K562 (cell line): ENCODE measurements at regions not wholly inside any gene's neighbourhood (a gene's known extent, or its start where the extent isn't known, plus 50 kb on each side); places are given as distances from the start of the nearest gene placed in this dataset.

ENCODE experiments used
- ATAC-seq: fragments of 200-7000 bp; cut with Tn5 transposase; 3 replicates; pipeline ENCODE4 v1.9.1; 2020; ENCODE audit warnings: moderate library complexity
- BruUV-seq: library from RNA; stranded (reverse); fragments of 400-500 nt; replicated peaks from 2 replicates; lab custom pipeline; 2021; lab: Mats Ljungman, UMichigan
- CTCF ChIA-PET: fragments of 300-600 bp; formaldehyde crosslinking; extraction: SDS; loops from one replicate; lab custom pipeline; 2021; ENCODE audit warnings: low intra/inter-chr PET ratio; lab: Yijun Ruan, JAX
- POLR2A ChIA-PET: fragments of 300-600, 350-650 bp; sonication (Branson Sonifier 250); formaldehyde crosslinking; extraction: SDS; loops from one replicate; lab custom pipeline; 2021; ENCODE audit warnings: antibody characterized with exemption, inconsistent platforms; lab: Yijun Ruan, JAX
- DNase-seq, 4 experiments: peaks; one replicate each; pipeline versions ENCODE4 v3.0.0 to v3.0.0-alpha.2; 2011 to 2018; ENCODE audit warnings: low spot score in 3 of 4, mixed read lengths in 3 of 4; ENCODE audit errors: extremely low read depth in 1 of 4
- FAIRE-seq: peaks from 2 replicates; lab custom pipeline; 2011; peaks lifted over from hg19 to GRCh38; lab: Jason Lieb, UNC
- H2AFZ ChIP-seq: 2 replicates; pipeline ENCODE4 v1.6.0; 2011; ENCODE audit warnings: low read depth, low read length, control low read depth, inconsistent platforms
- H3K27ac ChIP-seq: fragments of 200-600 bp; 3 replicates; pipeline ENCODE4 v1.8.0; 2011; ENCODE audit warnings: low read depth, mild to moderate bottlenecking, control low read depth, inconsistent platforms, low read length, moderate library complexity, mixed read lengths; ENCODE audit errors: extremely low read depth
- H3K27me3 ChIP-seq, 2 experiments: fragments of 300-600 bp in 1 of 2; 2 replicates in 1 of 2; 3 replicates in 1 of 2; pipeline versions ENCODE4 v1.6.0 to v1.8.0; 2011; ENCODE audit warnings: inconsistent platforms in 2 of 2, low read length in 2 of 2, mild to moderate bottlenecking in 1 of 2, mixed read lengths in 1 of 2, moderate library complexity in 1 of 2; ENCODE audit not compliant: control insufficient read depth in 2 of 2, insufficient read depth in 2 of 2
- H3K36me3 ChIP-seq: fragments of 300-600 bp; 3 replicates; pipeline ENCODE4 v1.8.0; 2011; ENCODE audit warnings: mild to moderate bottlenecking, low read length, inconsistent platforms; ENCODE audit not compliant: control insufficient read depth, insufficient read depth
- H3K4me1 ChIP-seq, 2 experiments: fragments of 200-600 bp in 1 of 2; replicated peaks in 1 of 2; 2 replicates in 1 of 2; 3 replicates in 1 of 2; pipeline versions ENCODE4 v1.5.1 to v1.8.0; 2011; ENCODE audit warnings: inconsistent platforms in 2 of 2, low read length in 2 of 2, mild to moderate bottlenecking in 1 of 2, mixed read lengths in 1 of 2, moderate library complexity in 1 of 2; ENCODE audit not compliant: control insufficient read depth in 2 of 2, insufficient read depth in 2 of 2
- H3K4me2 ChIP-seq: 2 replicates; pipeline ENCODE4 v1.6.1; 2011; ENCODE audit warnings: low read length, control low read depth, inconsistent platforms, mixed read lengths; ENCODE audit not compliant: insufficient read depth
- H3K4me3 ChIP-seq: fragments of 200-600 bp; sonication (generic), shearing (Covaris generic); 2 replicates; pipeline ENCODE4 v1.5.1; 2016; ENCODE audit warnings: control low read depth, inconsistent platforms
- H3K79me2 ChIP-seq: fragments of 200-600 bp; 3 replicates; pipeline ENCODE4 v1.8.0; 2011; ENCODE audit warnings: low read length, inconsistent platforms; ENCODE audit not compliant: control insufficient read depth, insufficient read depth
- H3K9ac ChIP-seq, 2 experiments: 2 replicates each; pipeline versions ENCODE4 v1.6.0 to v1.6.1; 2011; ENCODE audit warnings: low read depth in 2 of 2, low read length in 2 of 2, control low read depth in 1 of 2, inconsistent platforms in 1 of 2, mild to moderate bottlenecking in 1 of 2, mixed read lengths in 1 of 2; ENCODE audit not compliant: insufficient read depth in 1 of 2
- H3K9me1 ChIP-seq: one replicate; pipeline ENCODE4 v1.6.0; 2011; ENCODE audit warnings: inconsistent platforms, mild to moderate bottlenecking, low read length, moderate library complexity; ENCODE audit not compliant: control insufficient read depth, insufficient read depth
- H3K9me3 ChIP-seq: replicated peaks from 2 replicates; pipeline ENCODE4 v1.5.1; 2011; ENCODE audit warnings: low read depth, low read length, inconsistent platforms; ENCODE audit not compliant: control insufficient read depth, insufficient read depth
- H4K20me1 ChIP-seq: replicated peaks from 2 replicates; pipeline ENCODE4 v1.6.1; 2011; ENCODE audit warnings: low read length, inconsistent platforms, mixed read lengths; ENCODE audit not compliant: control insufficient read depth, insufficient read depth
- ARID1B ChIP-seq: fragments of 450-650 bp; IDR thresholded peaks from 2 replicates; pipeline ENCODE4 v1.6.1; 2016; ENCODE audit warnings: antibody characterized with exemption, mild to moderate bottlenecking, inconsistent platforms
- BRD4 ChIP-seq: fragments of 200-600 bp; sonication (generic); IDR thresholded peaks from 2 replicates; pipeline ENCODE4 v1.6.1; 2017; ENCODE audit warnings: inconsistent platforms
- E2F8 ChIP-seq: fragments of 450-650 bp; IDR thresholded peaks from 2 replicates; pipeline ENCODE4 v1.7.1; 2018; ENCODE audit warnings: mild to moderate bottlenecking, low read depth; ENCODE audit not compliant: partially characterized antibody
- FOXM1 ChIP-seq, 2 experiments: fragments of 450-650 bp in 1 of 2; sonication (generic) in 1 of 2; formaldehyde crosslinking in 1 of 2; IDR thresholded peaks; 2 replicates each; pipeline versions ENCODE4 v1.6.1 to v1.9.0; 2017 to 2022; ENCODE audit warnings: low read depth in 2 of 2, mild to moderate bottlenecking in 2 of 2, missing genetic modification reagents in 1 of 2, moderate library complexity in 1 of 2
- NFIC ChIP-seq: fragments of 450-650 bp; IDR thresholded peaks from 2 replicates; pipeline ENCODE4 v1.6.1; 2017; ENCODE audit warnings: mild to moderate bottlenecking, inconsistent platforms
- PTRF ChIP-seq: fragments of 450-650 bp; IDR thresholded peaks from 2 replicates; pipeline ENCODE4 v1.6.1; 2016; ENCODE audit warnings: mild to moderate bottlenecking, missing genetic modification characterization, missing compliant biosample characterization
- RBM39 ChIP-seq: fragments of 200-400 bp; formaldehyde crosslinking; optimal IDR thresholded peaks from 2 replicates; pipeline ENCODE3; 2018; ENCODE audit warnings: low read depth, low read length
- SIN3A ChIP-seq, 2 experiments: fragments of 150-350 bp in 1 of 2; IDR thresholded peaks; 2 replicates each; pipeline ENCODE4 v1.6.1; 2011 to 2016; ENCODE audit warnings: borderline replicate concordance in 2 of 2, low read depth in 2 of 2, low read length in 2 of 2, mild to moderate bottlenecking in 2 of 2, moderate library complexity in 2 of 2; ENCODE audit not compliant: control insufficient read depth in 1 of 2
- ZSCAN32 ChIP-seq: fragments of 450-650 bp; formaldehyde crosslinking; IDR thresholded peaks from 2 replicates; pipeline ENCODE4 v1.4.0; 2020; ENCODE audit warnings: mild to moderate bottlenecking, moderate library complexity
- WGBS: fragments of 100-300 bp; shearing (Covaris generic); methylation state at CpG from one replicate; pipeline ENCODE4 v1.1.6; 2016; ENCODE audit warnings: low coverage, mixed read lengths; ENCODE audit not compliant: insufficient coverage; ENCODE audit errors: missing lambda C conversion rate; 5-methylcytosine and 5-hydroxymethylcytosine counted together
- in situ Hi-C: fragments of 300-500 bp; cut with MboI; formaldehyde crosslinking; loops from 4 replicates; pipeline ENCODE4 v1.15.0; 2018; ENCODE audit warnings: inconsistent platforms, mixed read lengths
- intact Hi-C: fragments of 100-400 bp; cut with micrococcal nuclease; formaldehyde crosslinking; loops from 2 replicates; pipeline ENCODE4 v1.14.2; 2022

DNA sequence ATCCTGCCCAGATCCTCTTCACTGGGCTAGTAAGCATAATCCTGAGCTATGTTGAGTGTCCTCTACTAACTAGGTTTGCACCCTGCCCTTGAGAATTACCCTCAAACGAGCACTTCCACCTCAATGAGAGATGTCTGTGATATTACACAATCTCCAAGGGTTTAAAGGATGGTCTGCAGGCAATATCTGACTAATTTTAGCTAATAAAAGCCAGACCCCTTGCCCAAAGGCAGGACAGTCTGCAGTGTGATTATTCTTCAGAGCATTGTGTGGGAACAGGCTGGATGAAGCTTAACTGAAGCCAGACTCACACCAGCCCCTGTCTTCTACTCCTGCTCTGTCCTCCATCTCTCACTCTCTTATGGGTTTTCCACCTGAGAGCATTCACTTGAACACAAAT, 544.9 kb upstream of the DDX18 start:
- DNase-seq (no peak), ATAC-seq (no peak), FAIRE-seq (no peak)
- Histone ChIP-seq H3K9me3 (no peaks in the 10 kb centered on the region), H3K27ac (no peak overlapping the region), H3K79me2 (no peaks in the 10 kb centered on the region), H3K4me2 (no peak overlapping the region), H3K36me3 (no peaks in the 10 kb centered on the region), H3K9me1 (no peaks in the 10 kb centered on the region), H3K4me1 (no peaks in the 10 kb centered on the region), H3K27me3 (no peaks in the 10 kb centered on the region), H2AFZ (no peak overlapping the region), H3K4me3 (no peak overlapping the region), H4K20me1 (no peaks in the 10 kb centered on the region), H3K9ac (no peak overlapping the region)
- ChIA-PET POLR2A (no interaction called here), CTCF (no interaction called here)
- BruUV-seq, result no TSS peak
- no peak for TF ChIP-seq RBM39
- no peak for TF ChIP-seq NFIC
- no peak for TF ChIP-seq FOXM1 (IDR thresholded peaks at IDR 0.05; ENCODE audit: low read depth)
- no peak for TF ChIP-seq FOXM1 (CRISPR knock-in tag; IDR thresholded peaks at IDR 0.05; ENCODE audit: low read depth)
- no peak for TF ChIP-seq PTRF (tag)
- no peak for TF ChIP-seq SIN3A (IDR thresholded peaks at IDR 0.05; ENCODE audit: borderline replicate concordance in 2 of 2, control insufficient read depth in 1 of 2, low read depth in 2 of 2, low read length in 2 of 2)
- no peak for TF ChIP-seq E2F8
- TF ChIP-seq BRD4, result no peak
- TF ChIP-seq ARID1B, result no peak
- no peak for TF ChIP-seq ZSCAN32
- WGBS, result 0% methylated on average over 1 of the region's 1 CpG
- in situ Hi-C loops, result no loop called here
- intact Hi-C loops, result no loop called here
